OCI-LY7 (cell line): ENCODE measurements at regions not wholly inside any gene's neighbourhood (a gene's known extent, or its start where the extent isn't known, plus 50 kb on each side); places are given as distances from the start of the nearest gene placed in this dataset.

ENCODE experiments used
- CTCF ChIP-seq: fragments of 200-600 bp; sonication (generic); conservative IDR thresholded peaks from 2 replicates; pipeline ENCODE4 v1.5.1; 2014; ENCODE audit warnings: mild to moderate bottlenecking, antibody characterized with exemption, low read length, moderate library complexity, mixed read lengths
- EZH2phosphoT487 ChIP-seq: fragments of 200-600 bp; sonication (generic); IDR thresholded peaks from 2 replicates; pipeline ENCODE4 v1.6.1; 2018; ENCODE audit warnings: low read depth, borderline replicate concordance, mild to moderate bottlenecking, mixed run types, antibody characterized with exemption, low read length, moderate library complexity, mixed read lengths

- TF ChIP-seq CTCF (no peak), EZH2phosphoT487 (no peak)
These were observed 113.5 kb upstream of the MED13 start for GRCh38 chr17:62178579-62178978.
